ENCODE measurements at regions not wholly inside any gene's neighbourhood (a gene's known extent, or its start where the extent isn't known, plus 50 kb on each side); places are given as distances from the start of the nearest gene placed in this dataset.

DNA sequence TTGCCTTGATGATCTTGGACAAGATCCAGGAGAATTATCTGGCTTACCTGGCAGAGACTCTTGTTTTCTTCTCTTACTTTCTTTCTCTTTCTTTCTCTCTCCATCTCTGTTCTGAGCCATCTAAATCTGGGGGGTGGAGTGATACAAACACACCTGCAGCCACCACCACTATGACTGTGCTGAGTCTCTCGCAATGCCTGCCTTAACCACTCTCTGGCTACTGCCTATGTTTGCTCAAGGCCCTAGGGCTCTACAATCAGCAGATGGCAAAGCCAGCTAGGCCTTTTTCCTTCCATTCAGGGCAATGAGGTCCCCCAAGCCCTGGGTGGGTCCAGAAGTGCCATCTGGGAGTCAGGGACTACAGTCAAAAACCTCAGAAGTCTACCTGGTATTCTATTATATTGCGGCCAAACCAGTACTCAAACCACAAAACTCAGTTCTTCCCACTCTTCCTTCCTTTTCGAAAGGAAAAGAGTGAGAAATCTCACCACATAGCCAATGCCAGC, 978.9 kb upstream of the NXPH2 start (continued):
- TF ChIP-seq, protein P1, sequence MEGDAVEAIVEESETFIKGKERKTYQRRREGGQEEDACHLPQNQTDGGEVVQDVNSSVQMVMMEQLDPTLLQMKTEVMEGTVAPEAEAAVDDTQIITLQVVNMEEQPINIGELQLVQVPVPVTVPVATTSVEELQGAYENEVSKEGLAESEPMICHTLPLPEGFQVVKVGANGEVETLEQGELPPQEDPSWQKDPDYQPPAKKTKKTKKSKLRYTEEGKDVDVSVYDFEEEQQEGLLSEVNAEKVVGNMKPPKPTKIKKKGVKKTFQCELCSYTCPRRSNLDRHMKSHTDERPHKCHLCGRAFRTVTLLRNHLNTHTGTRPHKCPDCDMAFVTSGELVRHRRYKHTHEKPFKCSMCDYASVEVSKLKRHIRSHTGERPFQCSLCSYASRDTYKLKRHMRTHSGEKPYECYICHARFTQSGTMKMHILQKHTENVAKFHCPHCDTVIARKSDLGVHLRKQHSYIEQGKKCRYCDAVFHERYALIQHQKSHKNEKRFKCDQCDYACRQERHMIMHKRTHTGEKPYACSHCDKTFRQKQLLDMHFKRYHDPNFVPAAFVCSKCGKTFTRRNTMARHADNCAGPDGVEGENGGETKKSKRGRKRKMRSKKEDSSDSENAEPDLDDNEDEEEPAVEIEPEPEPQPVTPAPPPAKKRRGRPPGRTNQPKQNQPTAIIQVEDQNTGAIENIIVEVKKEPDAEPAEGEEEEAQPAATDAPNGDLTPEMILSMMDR (IDR thresholded peaks at IDR 0.05) = no peak
- no peak for TF ChIP-seq JUND (IDR thresholded peaks at IDR 0.05)
- TF ChIP-seq, protein P2, sequence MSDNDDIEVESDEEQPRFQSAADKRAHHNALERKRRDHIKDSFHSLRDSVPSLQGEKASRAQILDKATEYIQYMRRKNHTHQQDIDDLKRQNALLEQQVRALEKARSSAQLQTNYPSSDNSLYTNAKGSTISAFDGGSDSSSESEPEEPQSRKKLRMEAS (IDR thresholded peaks at IDR 0.05; ENCODE audit: low read depth) = no peak
- no peak for TF ChIP-seq ELF1 (IDR thresholded peaks at IDR 0.05)

DNA sequence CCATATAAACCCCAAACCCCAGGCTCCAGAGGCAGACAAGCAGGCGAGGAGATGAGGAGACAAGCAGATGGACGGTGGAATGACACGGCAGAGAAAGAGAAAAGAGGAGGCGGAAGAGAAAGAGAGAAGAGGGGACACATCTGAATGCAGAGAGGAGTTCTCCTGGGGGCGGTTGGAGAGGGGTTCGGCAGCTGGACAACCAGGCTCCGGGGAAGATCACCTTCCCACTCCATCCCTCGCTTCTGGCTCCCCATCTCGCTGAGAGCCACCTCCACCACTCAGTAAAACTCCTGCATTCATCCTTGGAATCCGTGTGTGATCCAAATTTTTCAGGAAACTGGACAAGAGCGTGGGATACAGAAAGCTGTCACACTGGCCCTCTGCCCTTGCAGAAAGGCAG, 966.7 kb upstream of the NXPH2 start:
- no peaks in the 10 kb centered on the region for H4K20me1 ChIP-seq (ENCODE audit: insufficient read depth)
- WGBS (ENCODE audit: low lambda C conversion rate) = 59% methylated on average over 11 of the region's 11 CpGs
- H3K27me3 ChIP-seq (ENCODE audit: insufficient read depth) = no peaks in the 10 kb centered on the region
- TF ChIP-seq, protein P3, sequence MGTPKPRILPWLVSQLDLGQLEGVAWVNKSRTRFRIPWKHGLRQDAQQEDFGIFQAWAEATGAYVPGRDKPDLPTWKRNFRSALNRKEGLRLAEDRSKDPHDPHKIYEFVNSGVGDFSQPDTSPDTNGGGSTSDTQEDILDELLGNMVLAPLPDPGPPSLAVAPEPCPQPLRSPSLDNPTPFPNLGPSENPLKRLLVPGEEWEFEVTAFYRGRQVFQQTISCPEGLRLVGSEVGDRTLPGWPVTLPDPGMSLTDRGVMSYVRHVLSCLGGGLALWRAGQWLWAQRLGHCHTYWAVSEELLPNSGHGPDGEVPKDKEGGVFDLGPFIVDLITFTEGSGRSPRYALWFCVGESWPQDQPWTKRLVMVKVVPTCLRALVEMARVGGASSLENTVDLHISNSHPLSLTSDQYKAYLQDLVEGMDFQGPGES (IDR thresholded peaks at IDR 0.05; ENCODE audit: low read depth, low read length) = no peak
- TF ChIP-seq, protein P4, sequence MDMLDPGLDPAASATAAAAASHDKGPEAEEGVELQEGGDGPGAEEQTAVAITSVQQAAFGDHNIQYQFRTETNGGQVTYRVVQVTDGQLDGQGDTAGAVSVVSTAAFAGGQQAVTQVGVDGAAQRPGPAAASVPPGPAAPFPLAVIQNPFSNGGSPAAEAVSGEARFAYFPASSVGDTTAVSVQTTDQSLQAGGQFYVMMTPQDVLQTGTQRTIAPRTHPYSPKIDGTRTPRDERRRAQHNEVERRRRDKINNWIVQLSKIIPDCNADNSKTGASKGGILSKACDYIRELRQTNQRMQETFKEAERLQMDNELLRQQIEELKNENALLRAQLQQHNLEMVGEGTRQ (IDR thresholded peaks at IDR 0.05; ENCODE audit: borderline replicate concordance, low read depth, low read length) = no peak
- TF ChIP-seq, protein P5, sequence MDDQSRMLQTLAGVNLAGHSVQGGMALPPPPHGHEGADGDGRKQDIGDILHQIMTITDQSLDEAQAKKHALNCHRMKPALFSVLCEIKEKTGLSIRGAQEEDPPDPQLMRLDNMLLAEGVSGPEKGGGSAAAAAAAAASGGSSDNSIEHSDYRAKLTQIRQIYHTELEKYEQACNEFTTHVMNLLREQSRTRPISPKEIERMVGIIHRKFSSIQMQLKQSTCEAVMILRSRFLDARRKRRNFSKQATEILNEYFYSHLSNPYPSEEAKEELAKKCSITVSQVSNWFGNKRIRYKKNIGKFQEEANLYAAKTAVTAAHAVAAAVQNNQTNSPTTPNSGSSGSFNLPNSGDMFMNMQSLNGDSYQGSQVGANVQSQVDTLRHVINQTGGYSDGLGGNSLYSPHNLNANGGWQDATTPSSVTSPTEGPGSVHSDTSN (IDR thresholded peaks at IDR 0.05) = no peak
- TF ChIP-seq RCOR1 (IDR thresholded peaks at IDR 0.05; ENCODE audit: low read length) (no peak), SMC3 (IDR thresholded peaks at IDR 0.05; ENCODE audit: low read depth, low read length) (no peak), TEAD4 (IDR thresholded peaks at IDR 0.05; ENCODE audit: borderline replicate concordance, insufficient read depth) (no peak), SIN3A (IDR thresholded peaks at IDR 0.05; ENCODE audit: borderline replicate concordance, low read depth, low read length) (no peak)
- H3K79me2 ChIP-seq (ENCODE audit: insufficient read depth) = no peaks in the 10 kb centered on the region
- POLR2A ChIA-PET = no interaction called here
- H3K4me1 ChIP-seq (ENCODE audit: control insufficient read depth in 1 of 2, insufficient read depth in 2 of 2, low read depth in 1 of 2, low read length in 1 of 2) = no peaks in the 10 kb centered on the region
- DNase-seq = no peak
- no peak overlapping the region for H3K27ac ChIP-seq (ENCODE audit: low read depth in 2 of 2, low read length in 1 of 2)
- no peak overlapping the region for H3K4me3 ChIP-seq (ENCODE audit: low read depth in 2 of 2, low read length in 1 of 2)
- H3F3A ChIP-seq (replicated peaks; ENCODE audit: insufficient read depth) = no peaks in the 10 kb centered on the region
- no peak overlapping the region for H3K4me2 ChIP-seq
- no peak overlapping the region for H3K9ac ChIP-seq
- no peaks in the 10 kb centered on the region for H3K9me2 ChIP-seq
- no peaks in the 10 kb centered on the region for H3K9me3 ChIP-seq
- H2AFZ ChIP-seq (ENCODE audit: low read depth) = no peak overlapping the region
- CTCF ChIA-PET = no interaction called here
- H3K36me3 ChIP-seq (replicated peaks in 1 of 2; ENCODE audit: control insufficient read depth in 1 of 2, insufficient read depth in 2 of 2, low read length in 1 of 2) = no peaks in the 10 kb centered on the region

All from SK-N-SH (cell line).